HuH-7.5 (cell line): ENCODE measurements at regions not wholly inside any gene's neighbourhood (a gene's known extent, or its start where the extent isn't known, plus 50 kb on each side); places are given as distances from the start of the nearest gene placed in this dataset.

ENCODE experiments used
- DNase-seq: peaks from one replicate; pipeline ENCODE4 v3.0.0; 2011; ENCODE audit warnings: low spot score

- DNase-seq: no peak
Measured at GRCh38 chr6:146886587-146887446, 288.0 kb downstream of the ADGB start.

- DNase-seq: no peak
Measured at GRCh38 chr6:146887447-146888077, 288.8 kb downstream of the ADGB start.

GRCh38 chr6:146889303-146889702 lies 290.5 kb downstream of the ADGB start:
- DNase-seq: no peak

GRCh38 chr6:146890172-146890571 lies 291.4 kb downstream of the ADGB start:
- no peak for DNase-seq

- no peak for DNase-seq
Measured at GRCh38 chr6:146890644-146891434, 292.1 kb downstream of the ADGB start.

- no peak for DNase-seq
Measured at GRCh38 chr6:146891615-146892265, 293.0 kb downstream of the ADGB start.

GRCh38 chr6:146892283-146892612 lies 293.5 kb downstream of the ADGB start:
- no peak for DNase-seq

GRCh38 chr6:146892613-146893401 lies 294.0 kb downstream of the ADGB start:
- no peak for DNase-seq

- DNase-seq: no peak
Measured at GRCh38 chr6:146893690-146894089, 294.9 kb downstream of the ADGB start.

GRCh38 chr6:146894624-146895023 lies 295.9 kb downstream of the ADGB start:
- DNase-seq: no peak

GRCh38 chr6:146895101-146895771 lies 296.5 kb downstream of the ADGB start:
- no peak for DNase-seq

- no peak for DNase-seq
Measured at GRCh38 chr6:146895772-146896061, 296.9 kb downstream of the ADGB start.

GRCh38 chr6:146896062-146896813 lies 297.5 kb downstream of the ADGB start:
- no peak for DNase-seq

- DNase-seq: no peak
Measured at GRCh38 chr6:146896960-146897701, 298.4 kb downstream of the ADGB start.

- DNase-seq: no peak
Measured at GRCh38 chr6:146898069-146898887, 299.5 kb downstream of the ADGB start.

GRCh38 chr6:146898888-146899227 lies 300.1 kb downstream of the ADGB start:
- no peak for DNase-seq

- DNase-seq: no peak
Measured at GRCh38 chr6:146901940-146902816, 302.0 kb upstream of the STXBP5 start.

GRCh38 chr6:146902846-146903245 lies 301.4 kb upstream of the STXBP5 start:
- DNase-seq: no peak
